Right lobe of liver (tissue), 4 donors: ENCODE measurements at regions not wholly inside any gene's neighbourhood (a gene's known extent, or its start where the extent isn't known, plus 50 kb on each side); places are given as distances from the start of the nearest gene placed in this dataset.

ENCODE experiments used
- CTCF ChIP-seq, 4 donors: fragments of 200-600 bp in 3 of 4; fragments of 450-650 bp in 1 of 4; IDR thresholded peaks; one replicate each; pipeline versions ENCODE4 v1.5.1 to v1.8.0; 2016 to 2022; ENCODE audit warnings: antibody characterized with exemption in 4 of 4, mild to moderate bottlenecking in 2 of 4
- POLR2A ChIP-seq: fragments of 450-650 bp; IDR thresholded peaks from one replicate; pipeline ENCODE4 v1.6.1; 2017; ENCODE audit warnings: antibody characterized with exemption, mild to moderate bottlenecking
- donor health status: DM: no; HTN: no; CAD: no.
- donor health status: DM: no; HTN: no; CAD: no.
- donor health status: DM: no; HTN: yes; CAD: no.

DNA sequence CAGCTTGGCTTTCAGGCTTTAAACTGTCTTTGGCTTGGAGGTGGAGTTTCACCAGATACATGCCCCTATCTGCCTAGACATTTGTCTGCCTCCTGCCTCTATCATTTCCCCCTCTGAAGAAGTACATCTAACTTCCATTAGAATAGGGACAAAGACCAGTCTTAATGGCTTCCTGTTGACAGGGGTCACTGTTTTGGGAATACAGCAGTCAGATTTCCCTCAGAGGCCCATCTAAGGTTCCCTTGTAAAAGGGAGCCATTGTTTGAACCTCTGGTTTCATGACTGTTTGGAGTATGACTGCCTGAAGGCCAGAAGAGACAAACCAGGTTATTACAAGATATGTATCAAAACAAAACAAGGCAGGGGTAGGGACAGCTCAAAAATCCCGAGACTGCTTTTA, 665.7 kb upstream of the GJE1 start:
- no peak for TF ChIP-seq CTCF (IDR thresholded peaks at IDR 0.05)
- TF ChIP-seq POLR2A = no peak
